Cardiac fibroblast (primary cell): ENCODE measurements at regions not wholly inside any gene's neighbourhood (a gene's known extent, or its start where the extent isn't known, plus 50 kb on each side); places are given as distances from the start of the nearest gene placed in this dataset.

ENCODE experiments used
- DNase-seq, 2 donors: peaks; one replicate each; pipeline versions ENCODE4 v3.0.0 to v3.0.0-alpha.2; 2010; ENCODE audit warnings: low read depth in 2 of 2
- H3K4me3 ChIP-seq, 2 donors: replicated peaks in 1 of 2; 1 replicate in 1 of 2; 2 replicates in 1 of 2; pipeline ENCODE4 v1.5.1; 2011; ENCODE audit warnings: low read depth in 2 of 2, low read length in 2 of 2, mild to moderate bottlenecking in 2 of 2, moderate library complexity in 1 of 2
- CTCF ChIP-seq: IDR thresholded peaks from one replicate; pipeline ENCODE4 v1.5.1; 2011; ENCODE audit warnings: low read depth, mild to moderate bottlenecking, low read length, inconsistent platforms

DNA sequence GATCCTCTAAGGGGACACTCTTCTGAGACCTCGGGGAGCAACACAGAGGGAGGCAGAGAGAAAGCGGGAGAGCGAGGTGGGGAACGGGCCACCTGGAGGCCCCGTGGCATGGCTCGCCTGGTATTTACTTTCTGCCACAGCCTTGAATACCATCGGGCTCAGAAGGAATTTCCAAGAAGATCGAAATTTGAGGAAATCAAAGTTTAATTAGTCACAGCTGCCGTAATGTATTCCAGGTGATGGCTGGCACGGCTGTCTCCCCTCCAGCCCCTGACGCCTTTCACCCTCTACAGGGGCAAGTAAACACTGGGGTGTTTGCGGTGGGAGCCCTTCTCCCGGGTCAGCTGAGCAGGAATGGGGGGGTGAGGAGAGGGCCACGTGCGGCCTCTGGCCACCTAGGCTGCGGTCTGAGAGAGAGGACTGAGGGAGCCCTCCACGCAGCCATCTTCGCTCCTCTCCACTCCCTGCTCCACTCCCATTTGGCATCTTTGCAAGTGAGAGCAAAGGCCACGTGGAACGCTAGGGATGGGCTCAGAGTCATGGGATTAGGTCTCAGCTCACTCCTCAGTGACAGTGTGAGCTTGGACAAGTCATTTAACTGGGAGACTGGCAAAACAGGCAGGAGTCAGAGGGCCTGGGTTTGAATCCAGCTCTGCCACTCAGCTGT lies 125.2 kb downstream of the SYF2 start:
- DNase-seq, result no peak
- no peak overlapping the region for H3K4me3 ChIP-seq
- TF ChIP-seq CTCF, result no peak

- H3K4me3 ChIP-seq, result no peak overlapping the region
- no peak for TF ChIP-seq CTCF
- DNase-seq, result no peak
Measured at GRCh38 chr1:25106352-25106751, 126.0 kb downstream of the SYF2 start.

DNA sequence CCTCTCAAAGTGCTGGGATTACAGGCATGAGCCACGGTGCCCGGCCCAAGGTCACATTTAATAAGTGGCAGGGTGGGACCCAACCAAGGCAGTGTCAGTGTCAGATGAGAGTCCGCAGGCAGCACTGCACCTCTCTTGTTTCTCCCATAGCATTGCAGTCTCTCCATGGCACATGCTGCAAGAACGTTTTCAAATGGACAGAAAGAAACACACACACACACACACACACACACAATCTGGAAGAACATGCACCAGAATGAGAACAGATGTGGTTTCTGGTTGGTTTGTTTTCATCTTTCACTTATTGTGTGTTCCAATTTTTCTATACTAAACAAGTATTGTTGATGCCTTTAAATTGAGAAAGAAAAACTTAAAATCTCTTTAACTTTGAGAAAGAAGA lies 126.5 kb downstream of the SYF2 start:
- H3K4me3 ChIP-seq, result no peak overlapping the region
- DNase-seq, result no peak
- no peak for TF ChIP-seq CTCF

GRCh38 chr1:25104932-25105561 lies 127.3 kb downstream of the SYF2 start:
- no peak for TF ChIP-seq CTCF
- DNase-seq, result no peak
- H3K4me3 ChIP-seq, result no peak overlapping the region

DNA sequence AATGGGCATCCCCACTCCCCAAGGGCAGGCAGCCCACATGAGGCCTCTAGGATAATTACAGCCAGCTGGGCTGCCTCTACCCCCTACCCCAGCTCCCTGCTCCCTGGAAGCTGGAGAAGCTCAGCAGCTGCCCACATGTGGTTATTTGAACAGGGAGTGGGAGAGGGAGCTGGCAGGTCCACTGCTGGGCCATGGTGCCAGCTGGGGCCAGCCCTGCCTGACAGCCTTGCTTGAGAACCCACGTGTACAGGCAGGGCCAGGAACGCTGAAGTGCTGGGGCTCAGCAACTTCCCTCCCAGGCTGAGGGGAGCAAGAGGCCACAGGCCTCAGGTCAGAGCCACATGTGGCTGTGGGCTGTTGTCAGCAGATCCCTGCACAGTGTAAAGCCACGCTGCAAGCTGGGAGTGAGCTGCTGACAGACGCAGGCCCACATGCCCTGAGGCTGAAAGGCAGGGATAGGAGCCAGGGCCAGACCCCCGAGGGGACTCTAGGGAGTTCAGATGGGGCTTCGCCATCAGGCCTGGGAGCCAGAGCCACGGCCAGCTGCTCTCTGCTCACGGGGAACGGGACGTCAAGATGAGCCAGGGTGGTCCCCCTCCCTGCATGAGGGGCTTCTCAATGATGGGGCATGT lies 129.0 kb downstream of the SYF2 start:
- H3K4me3 ChIP-seq, result no peak overlapping the region
- DNase-seq, result no peak
- no peak for TF ChIP-seq CTCF

GRCh38 chr1:25100151-25100833 lies 132.0 kb downstream of the SYF2 start:
- H3K4me3 ChIP-seq, result no peak overlapping the region
- TF ChIP-seq CTCF, result no peak
- DNase-seq, result no peak
